HG02870 (cell line): ENCODE measurements at regions not wholly inside any gene's neighbourhood (a gene's known extent, or its start where the extent isn't known, plus 50 kb on each side); places are given as distances from the start of the nearest gene placed in this dataset.

ENCODE experiments used
- ATAC-seq: cut with Tn5 transposase; IDR thresholded peaks from one replicate; pipeline ENCODE4 v1.9.1; 2021; ENCODE audit warnings: mild to moderate bottlenecking, moderate library complexity; ENCODE audit not compliant: unreplicated experiment

- ATAC-seq, result no peak
Measured at GRCh38 chr12:20212658-20213555, 155.4 kb upstream of the PDE3A start.

- ATAC-seq, result no peak
Measured at GRCh38 chr12:20213723-20214625, 154.4 kb upstream of the PDE3A start.

GRCh38 chr12:20220339-20220738, 148.0 kb upstream of the PDE3A start:
- ATAC-seq, result no peak

GRCh38 chr12:20232931-20233675, 135.2 kb upstream of the PDE3A start:
- no peak for ATAC-seq

GRCh38 chr12:20234474-20234873, 133.9 kb upstream of the PDE3A start:
- no peak for ATAC-seq

- no peak for ATAC-seq
Measured at GRCh38 chr12:20237091-20237490, 131.2 kb upstream of the PDE3A start.

- ATAC-seq, result no peak
Measured at GRCh38 chr12:20245491-20245890, 122.8 kb upstream of the PDE3A start.

- no peak for ATAC-seq
Measured at GRCh38 chr12:20248646-20249045, 119.7 kb upstream of the PDE3A start.

- ATAC-seq, result no peak
Measured at GRCh38 chr12:20250761-20251160, 117.6 kb upstream of the PDE3A start.

- no peak for ATAC-seq
Measured at GRCh38 chr12:20257311-20257710, 111.0 kb upstream of the PDE3A start.

GRCh38 chr12:20259786-20260185, 108.6 kb upstream of the PDE3A start:
- no peak for ATAC-seq

GRCh38 chr12:20260851-20261250, 107.5 kb upstream of the PDE3A start:
- no peak for ATAC-seq

GRCh38 chr12:20262119-20262518, 106.2 kb upstream of the PDE3A start:
- ATAC-seq, result no peak

- ATAC-seq, result no peak
Measured at GRCh38 chr12:20264026-20264425, 104.3 kb upstream of the PDE3A start.

- no peak for ATAC-seq
Measured at GRCh38 chr12:20264608-20265114, 103.7 kb upstream of the PDE3A start.

GRCh38 chr12:20268121-20268732, 100.1 kb upstream of the PDE3A start:
- ATAC-seq, result no peak

- ATAC-seq, result no peak
Measured at GRCh38 chr12:20268771-20269170, 99.6 kb upstream of the PDE3A start.

- ATAC-seq, result no peak
Measured at GRCh38 chr12:20269337-20270067, 98.8 kb upstream of the PDE3A start.

- ATAC-seq, result no peak
Measured at GRCh38 chr12:20270557-20270956, 97.8 kb upstream of the PDE3A start.

- no peak for ATAC-seq
Measured at GRCh38 chr12:20272161-20272560, 96.2 kb upstream of the PDE3A start.
